PFSK-1 (cell line): ENCODE measurements at regions not wholly inside any gene's neighbourhood (a gene's known extent, or its start where the extent isn't known, plus 50 kb on each side); places are given as distances from the start of the nearest gene placed in this dataset.

Experiments
- FOXP2 ChIP-seq: optimal IDR thresholded peaks from 2 replicates; pipeline ENCODE3; 2011; ENCODE audit warnings: borderline replicate concordance, control low read depth, inconsistent platforms; ENCODE audit not compliant: insufficient read depth; ENCODE audit errors: extremely low read length, extremely low read depth
- POLR2AphosphoS5 ChIP-seq: IDR thresholded peaks from 2 replicates; pipeline ENCODE4 v1.6.1; 2012; ENCODE audit warnings: low read depth, mild to moderate bottlenecking, control low read depth, low read length, moderate library complexity
- REST ChIP-seq, 2 experiments: IDR thresholded peaks; 2 replicates each; pipeline versions ENCODE4 v1.6.1 to v1.8.0; 2011 to 2012; ENCODE audit warnings: low read depth in 2 of 2, low read length in 2 of 2, control low read depth in 1 of 2, inconsistent platforms in 1 of 2, mild to moderate bottlenecking in 1 of 2, moderate library complexity in 1 of 2; ENCODE audit not compliant: insufficient read depth in 1 of 2
- SIN3A ChIP-seq: IDR thresholded peaks from 2 replicates; pipeline ENCODE4 v1.6.1; 2012; ENCODE audit warnings: mild to moderate bottlenecking, low read length, moderate library complexity, borderline replicate concordance; ENCODE audit not compliant: insufficient read depth
- TAF1 ChIP-seq: IDR thresholded peaks from 2 replicates; pipeline ENCODE4 v1.6.1; 2012; ENCODE audit warnings: low read length, control low read depth, borderline replicate concordance; ENCODE audit not compliant: insufficient read depth

GRCh38 chr7:131252976-131253375 lies 74.7 kb upstream of the MKLN1 start:
- TF ChIP-seq POLR2AphosphoS5 (no peak), SIN3A (no peak), TAF1 (no peak), REST (IDR thresholded peaks at IDR 0.05; ENCODE audit: insufficient read depth in 1 of 2, low read depth in 2 of 2, low read length in 2 of 2) (no peak), FOXP2 (no peak)
